CD4-positive, CD25-positive, alpha-beta regulatory T cell (primary cell): ENCODE measurements at regions not wholly inside any gene's neighbourhood (a gene's known extent, or its start where the extent isn't known, plus 50 kb on each side); places are given as distances from the start of the nearest gene placed in this dataset.
"Not testable (repeated sequence)": the region's sequence is repeated elsewhere in the genome, so short reads cannot be mapped to it uniquely, and the experiment has no call there.

Experiments used
- ATAC-seq, 2 donors: fragments of 150-1000 bp; cut with Tn5 transposase; one replicate each; pipeline ENCODE4 v1.10.0; 2021; ENCODE audit warnings: low read depth in 2 of 2, moderate number of reproducible peaks in 2 of 2, moderate library complexity in 1 of 2
- DNase-seq, 3 donors: peaks; one replicate each; pipeline versions ENCODE4 v3.0.0 to v3.0.0-alpha.2; 2012 to 2022; ENCODE audit warnings: mixed read lengths in 1 of 3
- H3K27ac ChIP-seq: one replicate; pipeline ENCODE4 v1.7.0; 2013; ENCODE audit warnings: mild to moderate bottlenecking, low read length; ENCODE audit not compliant: insufficient read depth, poor library complexity, severe bottlenecking
- H3K27me3 ChIP-seq: one replicate; pipeline ENCODE4 v1.7.0; 2013; ENCODE audit warnings: low read length; ENCODE audit not compliant: control insufficient read depth, insufficient read depth
- H3K36me3 ChIP-seq: one replicate; pipeline ENCODE4 v1.7.0; 2013; ENCODE audit warnings: mild to moderate bottlenecking, low read length, moderate library complexity; ENCODE audit not compliant: control insufficient read depth, insufficient read depth
- H3K4me1 ChIP-seq: 2 replicates; pipeline ENCODE4 v1.7.0; 2013; ENCODE audit warnings: mild to moderate bottlenecking, low read length; ENCODE audit not compliant: insufficient read depth, control insufficient read depth, poor library complexity, severe bottlenecking
- H3K4me3 ChIP-seq: one replicate; pipeline ENCODE4 v1.7.0; 2013; ENCODE audit warnings: low read depth, mild to moderate bottlenecking, low read length, moderate library complexity
- H3K9me3 ChIP-seq, 2 experiments: 1 replicate in 1 of 2; 2 replicates in 1 of 2; pipeline ENCODE4 v1.7.0; 2013; ENCODE audit warnings: low read length in 2 of 2, mild to moderate bottlenecking in 1 of 2, moderate library complexity in 1 of 2; ENCODE audit not compliant: control insufficient read depth in 2 of 2
- H3K27ac Mint-ChIP-seq, 3 donors: one replicate each; pipeline ENCODE4 v1.8.0; 2020 to 2022; ENCODE audit warnings: mild to moderate bottlenecking in 3 of 3, mixed read lengths in 3 of 3, moderate library complexity in 2 of 3
- H3K27me3 Mint-ChIP-seq: one replicate; pipeline ENCODE4 v1.8.0; 2022; ENCODE audit warnings: mild to moderate bottlenecking, mixed read lengths
- H3K36me3 Mint-ChIP-seq: one replicate; pipeline ENCODE4 v1.8.0; 2020; ENCODE audit warnings: mixed read lengths
- H3K4me1 Mint-ChIP-seq, 4 donors: one replicate each; pipeline ENCODE4 v1.8.0; 2020 to 2022; ENCODE audit warnings: mixed read lengths in 4 of 4, mild to moderate bottlenecking in 1 of 4
- H3K4me3 Mint-ChIP-seq, 4 donors: one replicate each; pipeline ENCODE4 v1.8.0; 2020 to 2022; ENCODE audit warnings: mild to moderate bottlenecking in 4 of 4, mixed read lengths in 4 of 4, moderate library complexity in 3 of 4
- H3K9me3 Mint-ChIP-seq, 7 donors: one replicate each; pipeline ENCODE4 v1.8.0; 2020 to 2022; ENCODE audit warnings: mixed read lengths in 7 of 7, mild to moderate bottlenecking in 3 of 7, moderate library complexity in 2 of 7

DNA sequence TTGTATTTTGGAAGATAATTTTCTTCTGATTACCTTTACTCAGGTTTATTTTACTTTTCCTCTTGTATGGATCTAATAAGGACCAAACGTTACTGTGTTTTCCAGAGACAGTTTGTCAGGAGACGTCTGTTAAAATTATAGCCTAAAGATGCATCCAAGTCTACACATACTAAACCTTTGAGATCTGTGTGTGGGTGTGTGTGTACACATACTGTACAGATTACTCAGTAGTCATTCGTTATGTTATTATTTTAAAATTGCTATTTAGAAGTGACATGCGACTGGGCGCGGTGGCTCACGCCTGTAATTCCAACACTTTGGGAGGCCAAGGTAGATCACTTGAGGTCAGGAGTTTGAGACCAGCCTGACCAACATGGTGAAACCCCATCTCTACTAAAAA, 51.6 kb upstream of the CNTLN start:
- no peaks in the 10 kb centered on the region for H3K4me1 ChIP-seq
- Mint-ChIP-seq H3K9me3 (peaks cover 0 to 6% (median 1%) of the 10 kb centered on the region in 7 donors), H3K4me1 (no peaks in the 10 kb centered on the region), H3K27ac (no peak overlapping the region), H3K36me3 (no peaks in the 10 kb centered on the region), H3K27me3 (no peaks in the 10 kb centered on the region), H3K4me3 (no peak overlapping the region)
- no peaks in the 10 kb centered on the region for H3K9me3 ChIP-seq
- DNase-seq (no peak), ATAC-seq (no peak)
- H3K4me3 ChIP-seq: no peak overlapping the region
- no peak overlapping the region for H3K27ac ChIP-seq
- H3K36me3 ChIP-seq: no peaks in the 10 kb centered on the region
- H3K27me3 ChIP-seq: no peaks in the 10 kb centered on the region

GRCh38 chr9:17082343-17083064, 52.3 kb upstream of the CNTLN start:
- Mint-ChIP-seq H3K27me3 (peaks cover 3% of the 10 kb centered on the region), H3K4me3 (no peak overlapping the region), H3K36me3 (no peaks in the 10 kb centered on the region), H3K9me3 (peaks cover 0 to 6% (median 1%) of the 10 kb centered on the region in 7 donors), H3K4me1 (no peaks in the 10 kb centered on the region), H3K27ac (no peak overlapping the region)
- DNase-seq: no peak
- Histone ChIP-seq H3K9me3 (no peaks in the 10 kb centered on the region), H3K27me3 (no peaks in the 10 kb centered on the region), H3K27ac (no peak overlapping the region), H3K4me1 (no peaks in the 10 kb centered on the region), H3K4me3 (no peak overlapping the region), H3K36me3 (no peaks in the 10 kb centered on the region)
- ATAC-seq: no peak

DNA sequence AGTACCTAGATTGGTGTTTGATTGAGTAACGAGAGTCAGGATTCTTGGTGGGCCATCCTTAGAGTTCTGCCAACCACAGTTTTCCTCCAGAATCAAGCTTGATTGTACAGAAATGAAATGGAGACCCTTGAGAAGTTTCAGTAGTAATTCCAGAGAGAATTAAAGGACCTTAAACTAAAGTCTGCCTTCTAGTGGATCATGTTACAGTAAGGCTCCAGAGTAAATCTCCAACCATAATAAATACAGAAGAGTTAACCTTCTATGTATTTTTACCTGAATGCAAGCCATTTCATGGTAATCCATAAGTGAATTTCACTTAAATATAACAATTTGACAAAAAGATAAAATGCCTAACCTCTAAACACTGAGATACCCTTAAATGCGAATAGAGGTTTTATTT, 53.0 kb upstream of the CNTLN start:
- Histone ChIP-seq H3K27me3 (no peaks in the 10 kb centered on the region), H3K4me3 (no peak overlapping the region), H3K9me3 (no peaks in the 10 kb centered on the region), H3K4me1 (no peaks in the 10 kb centered on the region), H3K36me3 (no peaks in the 10 kb centered on the region), H3K27ac (no peak overlapping the region)
- ATAC-seq (no peak), DNase-seq (no peak)
- H3K27ac Mint-ChIP-seq: no peak overlapping the region
- H3K4me1 Mint-ChIP-seq: no peaks in the 10 kb centered on the region
- H3K4me3 Mint-ChIP-seq: no peak overlapping the region
- H3K27me3 Mint-ChIP-seq: peaks cover 5% of the 10 kb centered on the region
- peaks cover 0 to 6% (median 1%) of the 10 kb centered on the region in 7 donors for H3K9me3 Mint-ChIP-seq
- no peaks in the 10 kb centered on the region for H3K36me3 Mint-ChIP-seq

GRCh38 chr9:17081351-17081750, 53.5 kb upstream of the CNTLN start:
- no peaks in the 10 kb centered on the region for H3K36me3 Mint-ChIP-seq
- no peak for ATAC-seq
- H3K4me1 Mint-ChIP-seq: no peaks in the 10 kb centered on the region

DNA sequence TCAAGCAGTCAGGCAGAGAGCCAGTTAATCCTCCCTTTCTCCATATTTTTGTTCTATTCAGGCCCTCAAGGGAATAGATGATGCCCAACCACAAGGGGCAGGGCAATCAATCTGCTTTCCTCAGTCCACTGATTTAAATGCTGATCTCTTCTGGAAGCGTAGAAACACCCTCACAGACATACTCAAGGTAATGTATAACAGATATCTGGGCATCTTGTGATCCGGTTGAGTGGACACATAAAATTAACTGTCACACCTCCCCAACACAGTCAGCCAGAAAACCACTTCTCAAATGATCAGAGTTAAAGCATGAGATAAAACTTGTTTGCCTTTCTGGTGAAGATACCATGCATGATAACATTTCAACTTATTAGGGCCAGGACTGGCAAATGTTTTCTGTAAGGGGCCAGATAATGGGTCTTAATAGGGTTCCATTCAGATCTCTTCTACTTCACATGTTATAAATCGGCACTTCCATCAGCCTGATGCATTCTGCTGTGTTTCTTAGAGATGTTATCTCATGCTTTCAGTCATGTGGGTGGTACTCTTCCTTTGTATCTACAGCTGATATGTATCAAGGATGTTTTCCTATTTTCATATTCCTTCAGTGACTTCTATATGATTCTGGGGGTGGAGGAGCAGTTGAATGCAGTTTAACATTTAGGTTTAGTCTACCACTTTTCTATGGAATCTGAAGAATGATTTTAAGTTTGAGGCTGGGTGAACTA, 58.9 kb upstream of the CNTLN start:
- no peak overlapping the region for H3K27ac Mint-ChIP-seq
- no peak for ATAC-seq
- no peaks in the 10 kb centered on the region for H3K36me3 Mint-ChIP-seq
- H3K27me3 Mint-ChIP-seq: peaks cover 5% of the 10 kb centered on the region
- no peak overlapping the region for H3K4me3 Mint-ChIP-seq
- no peaks in the 10 kb centered on the region for H3K9me3 ChIP-seq
- no peaks in the 10 kb centered on the region for H3K36me3 ChIP-seq
- H3K27ac ChIP-seq: no peak overlapping the region
- no peaks in the 10 kb centered on the region for H3K27me3 ChIP-seq
- peaks cover 0 to 5% (median 1%) of the 10 kb centered on the region in 7 donors for H3K9me3 Mint-ChIP-seq
- H3K4me1 ChIP-seq: no peaks in the 10 kb centered on the region
- H3K4me3 ChIP-seq: no peak overlapping the region
- DNase-seq: no peak
- no peaks in the 10 kb centered on the region for H3K4me1 Mint-ChIP-seq

More at GRCh38 chr9:17081351-17081750, 53.5 kb upstream of the CNTLN start:
- Histone ChIP-seq H3K27ac (no peak overlapping the region), H3K9me3 (no peaks in the 10 kb centered on the region), H3K4me1 (no peaks in the 10 kb centered on the region), H3K36me3 (no peaks in the 10 kb centered on the region), H3K27me3 (no peaks in the 10 kb centered on the region), H3K4me3 (no peak overlapping the region)
- H3K4me3 Mint-ChIP-seq: no peak overlapping the region
- H3K27me3 Mint-ChIP-seq: peaks cover 5% of the 10 kb centered on the region
- no peak for DNase-seq
- H3K9me3 Mint-ChIP-seq: peaks cover 0 to 6% (median 1%) of the 10 kb centered on the region in 7 donors
- no peak overlapping the region for H3K27ac Mint-ChIP-seq

GRCh38 chr9:17075146-17075757, 59.6 kb upstream of the CNTLN start:
- ATAC-seq (no peak), DNase-seq (no peak)
- Mint-ChIP-seq H3K9me3 (peaks cover 0 to 5% (median 1%) of the 10 kb centered on the region in 7 donors), H3K4me3 (no peak overlapping the region), H3K27me3 (peaks cover 5% of the 10 kb centered on the region), H3K4me1 (no peaks in the 10 kb centered on the region), H3K36me3 (no peaks in the 10 kb centered on the region), H3K27ac (peak overlapping the region in 1 of 3 donors; percentile 40)
- H3K9me3 ChIP-seq: no peaks in the 10 kb centered on the region
- no peaks in the 10 kb centered on the region for H3K27me3 ChIP-seq
- no peaks in the 10 kb centered on the region for H3K4me1 ChIP-seq
- H3K27ac ChIP-seq: no peak overlapping the region
- no peak overlapping the region for H3K4me3 ChIP-seq
- no peaks in the 10 kb centered on the region for H3K36me3 ChIP-seq

DNA sequence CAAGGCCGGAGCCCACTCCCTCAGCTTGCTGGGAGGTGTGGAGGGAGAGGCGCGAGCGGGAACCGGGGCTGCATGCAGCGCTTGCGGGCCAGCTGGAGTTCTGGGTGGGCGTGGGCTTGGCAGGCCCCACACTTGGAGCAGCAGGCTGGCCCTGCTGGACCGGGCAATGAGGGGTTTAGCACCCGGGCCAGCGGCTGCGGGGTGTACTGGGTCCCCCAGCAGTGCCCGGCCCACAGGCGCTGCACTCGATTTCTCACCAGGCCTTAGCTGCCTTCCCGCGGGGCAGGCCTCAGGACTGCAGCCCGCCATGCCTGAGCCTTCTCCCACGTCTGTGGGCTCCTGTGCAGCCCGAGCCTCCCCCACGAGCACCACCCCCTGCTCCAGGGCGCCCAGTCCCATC, 62.3 kb upstream of the CNTLN start:
- ATAC-seq: not testable (repeated sequence)

More for the DNA sequence above, 62.3 kb upstream of the CNTLN start:
- not testable (repeated sequence) for H3K27me3 Mint-ChIP-seq, H3K27ac Mint-ChIP-seq, H3K4me3 Mint-ChIP-seq, H3K9me3 Mint-ChIP-seq, DNase-seq, H3K36me3 Mint-ChIP-seq, H3K9me3 ChIP-seq, H3K27ac ChIP-seq, H3K36me3 ChIP-seq, H3K4me1 ChIP-seq, H3K4me1 Mint-ChIP-seq, H3K4me3 ChIP-seq, H3K27me3 ChIP-seq
